Hepatic stellate cell (primary cell): ENCODE measurements at regions not wholly inside any gene's neighbourhood (a gene's known extent, or its start where the extent isn't known, plus 50 kb on each side); places are given as distances from the start of the nearest gene placed in this dataset.

ENCODE experiments used
- DNase-seq: peaks from one replicate; pipeline ENCODE4 v3.0.0; 2011; ENCODE audit warnings: low spot score

DNA sequence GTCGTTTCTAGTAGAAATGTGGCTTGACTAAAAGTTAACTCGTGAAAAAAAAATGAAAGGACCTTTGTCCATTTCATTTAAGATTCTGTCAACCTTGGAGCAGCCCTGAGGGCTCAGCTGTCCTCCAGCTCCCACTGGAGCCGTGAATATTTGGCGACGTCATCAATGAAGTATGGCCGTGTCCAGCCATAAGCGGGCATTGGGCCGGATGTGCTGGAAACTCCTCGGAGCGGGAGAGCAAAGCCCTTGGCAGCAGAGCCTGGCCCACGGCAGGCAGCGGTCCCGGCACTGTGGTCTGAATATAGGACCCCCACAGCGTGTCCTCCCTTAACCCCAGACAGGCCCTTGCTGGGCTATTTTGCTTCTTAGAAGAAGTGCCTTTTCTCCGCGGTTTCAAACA lies 50.0 kb downstream of the JAKMIP3 start:
- DNase-seq = peak; percentile 32

DNA sequence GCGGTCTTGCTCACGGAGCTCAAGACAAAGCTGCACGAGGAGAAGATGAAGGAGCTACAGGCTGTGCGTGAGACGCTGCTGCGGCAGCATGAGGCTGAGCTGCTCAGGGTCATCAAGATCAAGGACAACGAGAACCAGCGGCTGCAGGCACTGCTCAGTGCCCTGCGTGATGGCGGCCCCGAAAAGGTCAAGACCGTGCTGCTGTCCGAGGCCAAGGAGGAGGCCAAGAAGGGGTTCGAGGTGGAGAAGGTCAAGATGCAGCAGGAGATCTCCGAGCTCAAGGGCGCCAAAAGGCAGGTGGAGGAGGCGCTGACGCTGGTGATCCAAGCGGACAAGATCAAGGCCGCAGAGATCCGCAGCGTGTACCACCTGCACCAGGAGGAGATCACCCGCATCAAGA lies 51.4 kb downstream of the JAKMIP3 start:
- no peak for DNase-seq

GRCh38 chr10:132117636-132118190 lies 52.0 kb downstream of the JAKMIP3 start:
- no peak for DNase-seq

DNA sequence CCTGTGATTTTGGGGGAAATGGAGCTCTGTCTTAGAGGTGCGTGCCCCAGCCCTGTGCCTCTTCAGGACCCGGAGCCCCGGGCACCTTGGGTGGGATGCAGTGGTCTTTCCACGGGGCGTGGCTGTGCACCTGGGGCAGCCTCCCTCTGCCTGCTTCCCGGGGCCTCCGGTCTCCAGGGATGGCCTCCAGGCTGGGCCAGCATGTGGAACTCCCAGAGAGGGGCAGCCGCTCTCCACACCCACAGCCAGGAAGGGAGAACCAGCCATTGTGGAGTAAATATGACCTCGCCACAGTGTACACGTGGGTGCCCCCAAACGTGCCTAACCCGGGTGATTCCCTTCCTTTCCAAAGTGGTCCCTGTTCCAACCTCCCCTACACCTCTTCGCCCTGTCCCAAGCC lies 52.6 kb downstream of the JAKMIP3 start:
- no peak for DNase-seq

- DNase-seq = no peak
Measured at GRCh38 chr10:132120200-132120599, 54.5 kb downstream of the JAKMIP3 start.

- DNase-seq = no peak
Measured at GRCh38 chr10:132120734-132121510, 55.2 kb downstream of the JAKMIP3 start.

GRCh38 chr10:132121511-132121830 lies 55.7 kb downstream of the JAKMIP3 start:
- no peak for DNase-seq

GRCh38 chr10:132122097-132122861 lies 56.5 kb downstream of the JAKMIP3 start:
- no peak for DNase-seq

GRCh38 chr10:132122939-132123445 lies 57.2 kb downstream of the JAKMIP3 start:
- no peak for DNase-seq

- DNase-seq = no peak
Measured at GRCh38 chr10:132123606-132124005, 57.9 kb downstream of the JAKMIP3 start.

DNA sequence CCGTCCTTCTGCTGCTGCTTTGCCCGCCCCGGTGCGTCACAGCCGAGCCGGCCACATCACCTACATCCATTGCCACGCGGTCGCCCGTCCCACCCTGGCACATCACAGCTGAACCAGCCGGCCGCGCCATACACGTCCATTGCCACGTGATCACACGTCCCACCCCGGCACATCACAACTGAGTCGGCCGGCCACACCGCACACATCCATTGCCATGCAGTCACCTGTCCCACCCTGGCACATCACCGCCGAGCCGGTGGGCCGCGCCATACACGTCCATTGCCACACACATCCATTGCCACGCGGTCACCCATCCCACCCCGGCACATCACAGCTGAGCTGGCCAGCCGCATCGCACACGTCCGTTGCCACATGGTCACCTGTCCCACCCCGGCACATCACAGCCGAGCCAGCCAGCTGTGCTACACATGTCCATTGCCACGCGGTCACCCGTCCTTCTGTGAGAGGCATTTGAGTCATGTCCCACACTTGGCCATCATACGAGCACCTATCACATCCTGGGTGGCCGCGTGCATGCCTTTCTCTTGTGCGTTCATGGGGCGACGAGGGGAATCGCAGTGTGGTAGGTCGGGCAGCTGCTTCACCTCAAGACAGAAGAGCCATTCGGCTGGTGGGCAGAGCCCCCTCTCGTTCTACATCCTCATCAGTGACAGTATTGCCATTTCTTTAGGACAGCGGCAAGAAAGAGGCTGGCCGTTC lies 58.6 kb downstream of the JAKMIP3 start:
- no peak for DNase-seq

GRCh38 chr10:132129431-132129830 lies 57.3 kb upstream of the DPYSL4 start:
- DNase-seq = no peak

DNA sequence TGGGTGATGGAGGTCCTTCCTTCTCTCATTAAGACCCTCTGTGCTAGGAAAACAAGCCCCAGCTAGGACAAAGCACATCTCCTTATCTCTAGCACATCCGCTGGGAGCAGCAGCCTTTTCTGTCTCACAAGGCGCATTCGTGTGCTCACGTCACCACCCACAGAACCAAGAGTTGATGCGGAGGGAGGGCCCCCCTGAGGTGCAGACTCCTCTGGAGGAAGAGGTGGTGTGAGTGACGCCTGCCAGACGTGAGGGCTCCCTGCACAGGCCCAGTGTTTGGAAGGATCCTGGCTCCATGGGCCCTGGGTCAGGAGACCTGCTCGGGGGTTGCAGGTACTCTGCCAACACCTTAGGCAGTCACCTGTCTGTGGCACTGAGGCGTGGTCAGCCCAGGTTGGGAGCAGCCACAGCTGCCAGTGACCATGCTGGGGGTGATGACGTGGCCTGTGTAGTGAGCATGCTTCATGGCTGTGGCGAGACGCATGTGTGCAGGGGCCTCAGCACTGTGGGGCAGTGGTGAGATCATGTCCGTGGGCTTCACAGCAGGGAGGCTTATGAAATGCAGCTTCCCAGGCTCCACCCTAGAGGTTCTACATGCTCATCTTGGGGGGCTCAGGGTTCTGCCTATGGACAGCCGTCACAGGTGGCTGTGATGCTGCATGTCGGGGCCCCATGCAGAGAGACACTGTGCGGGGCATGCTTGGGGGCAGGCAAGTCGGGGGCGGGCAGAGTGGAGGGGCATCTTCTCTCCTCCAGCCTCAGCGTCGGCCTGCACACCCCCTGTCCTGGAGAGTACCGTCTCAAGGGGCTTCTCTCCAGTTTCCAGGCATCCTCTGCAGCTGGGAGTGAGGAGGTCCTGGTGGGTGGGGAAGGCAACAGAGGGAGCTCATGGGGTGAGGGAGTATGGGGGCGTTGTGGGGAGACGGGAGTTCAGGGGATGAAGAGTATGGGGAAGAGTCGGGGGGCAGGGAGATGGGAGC lies 56.2 kb upstream of the DPYSL4 start:
- DNase-seq = no peak

- DNase-seq = no peak
Measured at GRCh38 chr10:132131581-132132420, 54.9 kb upstream of the DPYSL4 start.

GRCh38 chr10:132132421-132132841 lies 54.3 kb upstream of the DPYSL4 start:
- DNase-seq = no peak

- no peak for DNase-seq
Measured at GRCh38 chr10:132133005-132133404, 53.7 kb upstream of the DPYSL4 start.

DNA sequence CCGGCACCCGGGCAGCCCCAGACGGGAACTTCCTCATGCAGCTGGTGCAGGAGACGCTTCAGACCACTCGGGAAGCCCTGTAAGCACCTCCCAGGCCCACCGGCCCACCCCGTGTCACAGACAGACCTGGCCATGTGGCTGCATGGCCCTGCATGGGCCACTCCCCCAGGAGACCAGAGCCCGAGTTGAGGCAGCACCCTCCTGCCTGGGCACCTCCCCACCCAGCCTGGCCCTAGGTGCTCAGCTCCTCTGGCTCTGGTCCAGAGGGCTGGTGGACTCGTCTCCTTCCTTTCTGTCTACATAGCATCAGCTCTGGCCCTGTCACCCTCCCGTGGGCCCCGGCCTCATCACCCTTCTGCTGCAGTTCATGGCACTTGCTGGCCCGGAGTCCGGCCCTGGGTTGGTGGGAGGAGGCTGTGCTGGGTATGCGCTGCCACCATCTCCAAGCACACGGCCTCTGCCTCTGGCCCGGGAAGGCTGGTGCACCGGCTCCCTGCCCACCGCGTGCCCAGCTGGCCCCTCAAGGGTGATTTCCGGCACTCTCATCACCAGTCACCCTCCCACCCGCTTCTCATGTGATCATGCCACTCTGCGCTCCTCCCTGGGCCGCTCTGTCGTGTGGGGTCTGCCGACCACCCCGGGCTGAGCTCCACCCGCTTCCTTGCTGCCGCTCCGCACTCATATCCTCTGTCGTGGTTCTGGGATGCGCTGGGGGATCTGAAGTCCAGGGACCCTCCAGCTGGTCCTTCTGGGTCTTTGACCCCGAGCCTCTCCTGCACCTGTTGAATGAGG lies 53.1 kb upstream of the DPYSL4 start:
- no peak for DNase-seq

DNA sequence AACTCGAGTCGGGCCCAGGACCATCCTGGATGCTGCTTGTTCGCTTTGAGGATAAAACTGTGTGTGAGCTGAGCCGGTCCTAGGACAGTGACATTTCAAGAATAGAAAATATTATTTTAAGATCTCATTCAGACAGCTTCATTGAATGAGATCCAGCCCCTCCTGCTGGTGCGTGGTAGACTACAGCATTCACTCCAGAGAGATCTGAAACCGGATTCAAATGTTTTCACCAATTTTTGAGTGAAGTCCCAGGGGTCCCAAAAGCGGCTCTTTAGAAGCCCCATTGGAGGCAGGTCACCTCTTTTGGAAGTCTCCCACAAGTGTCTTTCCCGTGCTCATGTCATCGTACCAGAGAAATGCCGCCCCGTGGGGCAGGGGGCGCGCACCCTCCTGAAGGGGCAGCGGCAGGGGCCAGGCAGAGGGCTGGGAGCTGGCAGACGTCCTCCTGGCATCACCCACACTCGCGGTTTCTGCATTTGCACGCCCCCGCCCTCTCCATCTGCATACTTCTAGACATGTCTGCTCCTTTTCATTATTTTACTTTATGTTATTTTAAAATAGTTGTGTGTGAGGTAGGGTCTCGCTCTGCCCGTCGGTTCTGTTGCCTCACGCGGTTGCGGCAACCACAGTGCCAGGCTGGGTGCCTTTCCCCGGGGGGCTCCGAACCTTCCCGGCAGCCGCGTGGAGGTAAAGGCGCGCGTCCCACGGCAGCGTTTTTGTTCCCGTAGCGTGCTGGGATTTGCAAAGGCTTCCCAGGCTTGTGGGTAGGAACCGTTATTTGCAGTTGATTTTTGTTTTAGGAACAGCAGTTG lies 52.3 kb upstream of the DPYSL4 start:
- no peak for DNase-seq
